ENCODE measurements at regions not wholly inside any gene's neighbourhood (a gene's known extent, or its start where the extent isn't known, plus 50 kb on each side); places are given as distances from the start of the nearest gene placed in this dataset.

- Mint-ChIP-seq H3K27me3 (peaks cover 3% of the 10 kb centered on the region), H3K4me1 (no peaks in the 10 kb centered on the region), H3K9me3 (no peaks in the 10 kb centered on the region), H3K4me3 (no peak overlapping the region), H3K36me3 (ENCODE audit: low read depth) (no peaks in the 10 kb centered on the region), H3K27ac (no peak overlapping the region)
- ATAC-seq (ENCODE audit: low read depth) (no peak), DNase-seq (no peak)
- no peak for TF ChIP-seq CTCF (IDR thresholded peaks at IDR 0.05)
- intact Hi-C loops (cut with micrococcal nuclease), result no loop called here
- ChIA-PET CTCF (no interaction called here), POLR2A (no interaction called here)
Measured at GRCh38 chr12:23222801-23223200, 597.8 kb downstream of the ETNK1 start.

GRCh38 chr12:23228101-23228500 is 603.1 kb downstream of the ETNK1 start:
- H3K9me3 Mint-ChIP-seq, result no peaks in the 10 kb centered on the region
- H3K27me3 Mint-ChIP-seq, result peaks cover 3% of the 10 kb centered on the region
- H3K4me1 Mint-ChIP-seq, result no peaks in the 10 kb centered on the region
- intact Hi-C loops (cut with micrococcal nuclease), result no loop called here
- H3K36me3 Mint-ChIP-seq (ENCODE audit: low read depth), result no peaks in the 10 kb centered on the region
- no peak for ATAC-seq (ENCODE audit: low read depth)
- no peak for DNase-seq
- ChIA-PET POLR2A (no interaction called here), CTCF (no interaction called here)
- no peak overlapping the region for H3K4me3 Mint-ChIP-seq
- no peak for TF ChIP-seq CTCF (IDR thresholded peaks at IDR 0.05)
- H3K27ac Mint-ChIP-seq, result no peak overlapping the region

DNA sequence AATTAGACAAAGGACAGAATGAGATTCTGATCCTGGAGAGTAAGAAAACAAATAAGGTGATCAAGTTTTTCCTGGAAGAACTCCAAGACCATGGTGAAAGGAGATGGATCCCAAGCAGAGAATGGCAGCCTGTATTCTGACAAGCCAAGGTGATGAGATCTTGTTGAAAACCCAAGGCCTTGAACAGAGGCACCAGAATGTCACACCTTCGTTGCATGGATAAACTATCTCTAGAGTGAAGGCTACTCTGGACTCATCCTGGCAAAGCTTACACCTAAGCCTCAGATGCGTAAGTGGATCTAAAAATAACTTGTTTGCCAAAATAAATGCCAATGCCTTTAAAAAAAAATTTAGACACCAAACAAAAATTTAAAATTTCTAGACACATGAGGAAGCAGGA is 605.9 kb downstream of the ETNK1 start:
- H3K4me3 Mint-ChIP-seq, result no peak overlapping the region
- H3K36me3 Mint-ChIP-seq (ENCODE audit: low read depth), result no peaks in the 10 kb centered on the region
- no peak overlapping the region for H3K27ac Mint-ChIP-seq
- ATAC-seq (ENCODE audit: low read depth) (no peak), DNase-seq (no peak)
- TF ChIP-seq CTCF (IDR thresholded peaks at IDR 0.05), result no peak
- H3K4me1 Mint-ChIP-seq, result no peaks in the 10 kb centered on the region
- CTCF ChIA-PET, result no interaction called here
- H3K9me3 Mint-ChIP-seq, result no peaks in the 10 kb centered on the region
- no peaks in the 10 kb centered on the region for H3K27me3 Mint-ChIP-seq
- intact Hi-C loops (cut with micrococcal nuclease), result no loop called here
- POLR2A ChIA-PET, result no interaction called here

- H3K36me3 Mint-ChIP-seq (ENCODE audit: low read depth), result no peaks in the 10 kb centered on the region
- H3K4me3 Mint-ChIP-seq, result no peak overlapping the region
- H3K4me1 Mint-ChIP-seq, result no peaks in the 10 kb centered on the region
- no peak overlapping the region for H3K27ac Mint-ChIP-seq
- H3K9me3 Mint-ChIP-seq, result no peaks in the 10 kb centered on the region
- POLR2A ChIA-PET, result interaction anchor here (0.7 kb wide), 1 partner anchor 373 kb away, joined by 4 read pairs; no protein-coding TSS in a partner anchor
- no peak for DNase-seq
- intact Hi-C loops (cut with micrococcal nuclease), result no loop called here
- no peak for ATAC-seq (ENCODE audit: low read depth)
- no peak for TF ChIP-seq CTCF (IDR thresholded peaks at IDR 0.05)
- CTCF ChIA-PET, result no interaction called here
- no peaks in the 10 kb centered on the region for H3K27me3 Mint-ChIP-seq
Measured at GRCh38 chr12:23236066-23236780, 611.3 kb downstream of the ETNK1 start.

GRCh38 chr12:23236811-23237210 is 611.8 kb downstream of the ETNK1 start:
- Mint-ChIP-seq H3K4me1 (no peaks in the 10 kb centered on the region), H3K36me3 (ENCODE audit: low read depth) (no peaks in the 10 kb centered on the region), H3K27ac (no peak overlapping the region), H3K4me3 (no peak overlapping the region), H3K9me3 (no peaks in the 10 kb centered on the region), H3K27me3 (no peaks in the 10 kb centered on the region)
- ATAC-seq (ENCODE audit: low read depth) (no peak), DNase-seq (no peak)
- ChIA-PET CTCF (no interaction called here), POLR2A (no interaction called here)
- TF ChIP-seq CTCF (IDR thresholded peaks at IDR 0.05), result no peak
- intact Hi-C loops (cut with micrococcal nuclease), result no loop called here
